MCF 10A (cell line): ENCODE measurements at regions not wholly inside any gene's neighbourhood (a gene's known extent, or its start where the extent isn't known, plus 50 kb on each side); places are given as distances from the start of the nearest gene placed in this dataset.

Experiments used
- BruUV-seq: library from RNA; stranded (reverse); fragments of 400-500 nt; replicated peaks from 2 replicates; lab custom pipeline; 2021; lab: Mats Ljungman, UMichigan
- CTCF ChIA-PET: fragments of 300-600 bp; sonication (Branson Sonifier 250); formaldehyde crosslinking; extraction: SDS; loops from one replicate; lab custom pipeline; 2021; ENCODE audit warnings: antibody characterized with exemption, inconsistent platforms; lab: Yijun Ruan, JAX
- POLR2A ChIA-PET: fragments of 300-600, 350-650 bp; sonication (Branson Sonifier 250); formaldehyde crosslinking; extraction: SDS; loops from one replicate; lab custom pipeline; 2020; ENCODE audit warnings: antibody characterized with exemption, inconsistent platforms; lab: Yijun Ruan, JAX
- DNase-seq: peaks from one replicate; pipeline ENCODE4 v3.0.0-alpha.2; 2018; ENCODE audit not compliant: unreplicated experiment
- H3K27ac Mint-ChIP-seq: one replicate; pipeline ENCODE4 v1.8.0; 2022; ENCODE audit warnings: mild to moderate bottlenecking, low read depth, mixed read lengths; ENCODE audit not compliant: unreplicated experiment
- H3K27me3 Mint-ChIP-seq: one replicate; pipeline ENCODE4 v1.8.0; 2022; ENCODE audit warnings: mixed read lengths; ENCODE audit not compliant: insufficient read depth, unreplicated experiment
- H3K36me3 Mint-ChIP-seq: one replicate; pipeline ENCODE4 v1.8.0; 2022; ENCODE audit warnings: mild to moderate bottlenecking, moderate library complexity, mixed read lengths; ENCODE audit not compliant: insufficient read depth, unreplicated experiment
- H3K4me1 Mint-ChIP-seq: one replicate; pipeline ENCODE4 v1.8.0; 2022; ENCODE audit warnings: mixed read lengths; ENCODE audit not compliant: insufficient read depth, unreplicated experiment
- H3K4me3 Mint-ChIP-seq: one replicate; pipeline ENCODE4 v1.8.0; 2022; ENCODE audit warnings: mild to moderate bottlenecking, moderate library complexity, mixed read lengths; ENCODE audit not compliant: unreplicated experiment
- H3K9me3 Mint-ChIP-seq: one replicate; pipeline ENCODE4 v1.8.0; 2022; ENCODE audit warnings: mixed read lengths; ENCODE audit not compliant: unreplicated experiment
- intact Hi-C: fragments of 100-400 bp; cut with micrococcal nuclease; formaldehyde crosslinking; loops from 2 replicates; pipeline ENCODE4 v1.14.1; 2022
- TF ChIP-seq, protein P1 (sequence below): fragments of 200-600 bp; IDR thresholded peaks from one replicate; pipeline ENCODE4 v1.8.0; 2022; ENCODE audit warnings: antibody characterized with exemption, mild to moderate bottlenecking; ENCODE audit not compliant: unreplicated experiment

DNA sequence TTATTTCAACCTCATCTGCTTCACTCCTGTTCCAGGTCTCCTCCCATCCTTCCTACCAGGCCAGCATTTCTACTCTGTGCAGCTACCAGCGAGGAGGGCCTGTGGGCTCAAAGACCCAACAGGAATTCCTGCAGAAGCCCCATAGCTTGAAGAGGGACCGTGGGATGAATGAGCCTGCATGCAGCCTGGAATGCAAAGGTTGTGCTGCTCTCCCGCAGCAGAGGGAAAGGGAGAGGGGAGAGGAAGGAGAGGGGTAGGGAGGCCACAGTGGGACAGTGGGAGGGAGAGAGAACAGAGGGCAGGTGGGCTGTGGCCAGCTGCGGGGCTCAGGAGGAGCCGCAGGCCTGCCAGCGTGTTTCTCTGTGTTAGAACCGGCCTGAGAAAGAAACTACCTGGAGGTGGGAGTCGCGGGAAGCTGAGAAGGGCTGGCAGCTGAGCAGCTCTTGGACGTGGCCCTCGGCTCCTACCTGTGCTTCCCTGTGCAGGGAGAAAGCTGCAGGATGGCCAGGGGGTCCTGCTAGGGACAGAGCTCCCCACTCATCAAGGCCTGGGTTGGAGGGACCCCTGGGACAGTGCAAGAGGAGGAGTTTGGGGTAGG is 66.1 kb upstream of the MLN start:
- Mint-ChIP-seq H3K9me3 (peaks cover 7% of the 10 kb centered on the region), H3K4me3 (no peak overlapping the region), H3K27ac (no peak overlapping the region), H3K36me3 (no peaks in the 10 kb centered on the region), H3K27me3 (peaks cover 25% of the 10 kb centered on the region), H3K4me1 (no peaks in the 10 kb centered on the region)
- ChIA-PET POLR2A (interaction anchor here (0.5 kb wide), 1 partner anchor 328 kb away, joined by 3 read pairs; no protein-coding TSS in a partner anchor), CTCF (interaction anchor here (0.7 kb wide), 1 partner anchor 41 kb away, joined by 3 read pairs; no protein-coding TSS in a partner anchor)
- intact Hi-C loops = no loop called here
- no peak for DNase-seq
- no TSS peak for BruUV-seq
- TF ChIP-seq, protein P1, sequence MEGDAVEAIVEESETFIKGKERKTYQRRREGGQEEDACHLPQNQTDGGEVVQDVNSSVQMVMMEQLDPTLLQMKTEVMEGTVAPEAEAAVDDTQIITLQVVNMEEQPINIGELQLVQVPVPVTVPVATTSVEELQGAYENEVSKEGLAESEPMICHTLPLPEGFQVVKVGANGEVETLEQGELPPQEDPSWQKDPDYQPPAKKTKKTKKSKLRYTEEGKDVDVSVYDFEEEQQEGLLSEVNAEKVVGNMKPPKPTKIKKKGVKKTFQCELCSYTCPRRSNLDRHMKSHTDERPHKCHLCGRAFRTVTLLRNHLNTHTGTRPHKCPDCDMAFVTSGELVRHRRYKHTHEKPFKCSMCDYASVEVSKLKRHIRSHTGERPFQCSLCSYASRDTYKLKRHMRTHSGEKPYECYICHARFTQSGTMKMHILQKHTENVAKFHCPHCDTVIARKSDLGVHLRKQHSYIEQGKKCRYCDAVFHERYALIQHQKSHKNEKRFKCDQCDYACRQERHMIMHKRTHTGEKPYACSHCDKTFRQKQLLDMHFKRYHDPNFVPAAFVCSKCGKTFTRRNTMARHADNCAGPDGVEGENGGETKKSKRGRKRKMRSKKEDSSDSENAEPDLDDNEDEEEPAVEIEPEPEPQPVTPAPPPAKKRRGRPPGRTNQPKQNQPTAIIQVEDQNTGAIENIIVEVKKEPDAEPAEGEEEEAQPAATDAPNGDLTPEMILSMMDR = no peak

DNA sequence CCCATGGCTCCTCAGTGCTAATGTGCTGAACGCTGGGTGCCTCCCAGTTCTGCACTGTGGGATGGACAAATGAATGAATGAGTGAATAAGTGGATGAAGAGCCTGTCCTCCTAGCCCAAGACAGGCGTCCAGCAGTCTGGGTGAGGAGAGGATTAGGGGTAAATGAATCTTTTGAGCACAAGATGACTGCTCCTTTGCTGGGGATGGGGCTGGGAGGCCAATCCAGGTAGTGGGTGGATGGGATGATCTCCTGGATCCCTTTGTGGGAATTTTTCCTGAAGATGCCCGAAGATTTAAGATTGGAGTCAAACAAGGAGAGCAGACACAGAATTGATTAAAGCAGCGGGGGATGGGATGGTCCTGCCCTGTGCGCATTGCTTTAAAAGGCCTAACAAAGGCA is 65.3 kb upstream of the MLN start:
- BruUV-seq = no TSS peak
- no peak for DNase-seq
- intact Hi-C loops = no loop called here
- peaks cover 7% of the 10 kb centered on the region for H3K9me3 Mint-ChIP-seq
- TF ChIP-seq, protein P1 = no peak
- peaks cover 33% of the 10 kb centered on the region for H3K27me3 Mint-ChIP-seq
- CTCF ChIA-PET = interaction anchor here (0.5 to 0.7 kb wide), 2 partner anchors 40 to 228 kb away, joined by 3 read pairs; no protein-coding TSS in a partner anchor
- no peak overlapping the region for H3K4me3 Mint-ChIP-seq
- no peaks in the 10 kb centered on the region for H3K36me3 Mint-ChIP-seq
- no peaks in the 10 kb centered on the region for H3K4me1 Mint-ChIP-seq
- no peak overlapping the region for H3K27ac Mint-ChIP-seq
- POLR2A ChIA-PET = interaction anchor here (0.7 kb wide), 1 partner anchor 100 kb away, joined by 3 read pairs; no protein-coding TSS in a partner anchor

DNA sequence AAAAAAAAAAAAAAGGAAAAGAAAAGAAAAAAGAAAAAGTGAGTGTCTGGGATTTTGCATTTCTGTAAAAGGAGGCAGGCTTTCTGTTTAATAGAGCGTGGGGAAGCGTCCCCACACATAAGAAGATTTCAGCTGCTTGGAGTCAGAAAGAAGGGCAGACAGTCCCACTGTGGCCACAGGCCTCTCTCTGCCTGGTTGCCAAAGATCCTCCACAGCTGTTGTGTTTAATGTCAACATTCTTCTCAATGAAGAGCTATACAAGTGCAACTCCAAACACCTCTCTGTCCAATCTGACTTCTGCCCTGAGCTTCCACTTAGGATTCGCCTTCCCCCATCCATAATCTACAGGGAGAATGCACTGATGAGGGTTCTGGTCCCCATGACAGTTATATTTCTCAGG is 64.3 kb upstream of the MLN start:
- Mint-ChIP-seq H3K27me3 (peaks cover 41% of the 10 kb centered on the region), H3K9me3 (peaks cover 7% of the 10 kb centered on the region), H3K4me3 (no peak overlapping the region), H3K36me3 (no peaks in the 10 kb centered on the region), H3K27ac (no peak overlapping the region), H3K4me1 (no peaks in the 10 kb centered on the region)
- intact Hi-C loops = no loop called here
- ChIA-PET POLR2A (interaction anchor here (0.7 kb wide), 1 partner anchor 101 kb away, joined by 3 read pairs; no protein-coding TSS in a partner anchor), CTCF (no interaction called here)
- DNase-seq = no peak
- TF ChIP-seq, protein P1 = no peak
- BruUV-seq = no TSS peak

DNA sequence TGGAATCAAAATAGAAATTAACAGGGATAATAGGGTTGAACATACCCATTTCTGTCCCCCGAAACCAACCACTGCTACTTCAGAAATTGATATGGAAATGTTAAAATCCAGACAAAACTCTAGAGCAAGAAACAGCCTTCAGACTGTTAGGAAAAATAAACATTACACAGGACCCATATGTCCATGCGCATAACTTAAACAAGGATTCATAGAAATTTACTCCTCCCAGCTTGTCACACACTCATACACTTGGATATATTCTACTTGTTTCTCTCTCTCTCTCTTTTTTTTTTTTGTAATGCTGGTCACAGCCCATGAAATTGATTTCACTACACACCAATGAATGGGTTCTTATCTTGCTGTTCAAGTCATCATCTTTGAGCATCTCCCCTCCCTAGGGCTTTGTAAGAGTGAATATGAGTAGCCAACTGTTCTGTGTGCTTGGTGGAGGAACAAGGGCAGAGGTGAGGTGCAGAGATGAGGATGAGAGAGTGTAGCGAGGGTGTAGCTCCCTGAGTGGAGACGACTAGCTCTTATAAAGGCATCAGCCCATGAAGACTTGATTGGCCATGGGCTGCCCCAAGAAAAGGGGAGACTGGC is 61.8 kb upstream of the MLN start:
- TF ChIP-seq, protein P1 = no peak
- intact Hi-C loops = no loop called here
- Mint-ChIP-seq H3K9me3 (peaks cover 7% of the 10 kb centered on the region), H3K4me3 (no peak overlapping the region), H3K4me1 (no peaks in the 10 kb centered on the region), H3K27ac (no peak overlapping the region), H3K27me3 (peaks cover 41% of the 10 kb centered on the region), H3K36me3 (no peaks in the 10 kb centered on the region)
- POLR2A ChIA-PET = no interaction called here
- DNase-seq = no peak
- BruUV-seq = no TSS peak
- CTCF ChIA-PET = no interaction called here
